Liver (tissue), 8 donors: ENCODE measurements at regions not wholly inside any gene's neighbourhood (a gene's known extent, or its start where the extent isn't known, plus 50 kb on each side); places are given as distances from the start of the nearest gene placed in this dataset.

ENCODE experiments used
- DNase-seq: peaks from one replicate; pipeline ENCODE4 v3.0.0-alpha.2; 2017; ENCODE audit warnings: low spot score
- H3K27ac ChIP-seq, 2 donors: one replicate each; pipeline ENCODE4 v1.7.0; 2013; ENCODE audit warnings: inconsistent platforms in 2 of 2, low read length in 2 of 2, control low read depth in 1 of 2, low read depth in 1 of 2, mild to moderate bottlenecking in 1 of 2
- H3K27me3 ChIP-seq, 4 donors: one replicate each; pipeline versions ENCODE4 v1.6.1 to v1.7.0; 2013; ENCODE audit warnings: low read length in 3 of 4, inconsistent platforms in 1 of 4, mild to moderate bottlenecking in 1 of 4, moderate library complexity in 1 of 4; ENCODE audit not compliant: control insufficient read depth in 4 of 4, insufficient read depth in 4 of 4
- H3K36me3 ChIP-seq, 4 donors: one replicate each; pipeline versions ENCODE4 v1.6.1 to v1.7.0; 2013; ENCODE audit warnings: low read length in 3 of 4, mild to moderate bottlenecking in 3 of 4, low read depth in 1 of 4, moderate library complexity in 1 of 4; ENCODE audit not compliant: control insufficient read depth in 4 of 4, insufficient read depth in 3 of 4
- H3K4me1 ChIP-seq, 4 donors: one replicate each; pipeline versions ENCODE4 v1.6.1 to v1.7.0; 2013; ENCODE audit warnings: low read length in 3 of 4, mild to moderate bottlenecking in 3 of 4, moderate library complexity in 1 of 4; ENCODE audit not compliant: control insufficient read depth in 4 of 4, insufficient read depth in 4 of 4
- H3K4me3 ChIP-seq, 3 donors: one replicate each; pipeline versions ENCODE4 v1.6.1 to v1.7.0; 2013; ENCODE audit warnings: low read length in 3 of 3, control low read depth in 1 of 3, low read depth in 1 of 3, mild to moderate bottlenecking in 1 of 3
- H3K9ac ChIP-seq, 2 donors: one replicate each; pipeline ENCODE4 v1.7.0; 2013; ENCODE audit warnings: low read length in 2 of 2, mild to moderate bottlenecking in 2 of 2, moderate library complexity in 2 of 2, control low read depth in 1 of 2, low read depth in 1 of 2
- H3K9me3 ChIP-seq, 4 donors: one replicate each; pipeline versions ENCODE4 v1.6.1 to v1.7.0; 2013; ENCODE audit warnings: low read length in 3 of 4; ENCODE audit not compliant: control insufficient read depth in 4 of 4
- EGR1 ChIP-seq, 2 donors: IDR thresholded peaks; 2 replicates each; pipeline ENCODE4 v1.6.1; 2016 to 2018; ENCODE audit warnings: antibody characterized with exemption in 2 of 2, low read depth in 2 of 2
- FOXA1 ChIP-seq: IDR thresholded peaks from 2 replicates; pipeline ENCODE4 v1.6.1; 2016; ENCODE audit warnings: antibody characterized with exemption
- FOXA2 ChIP-seq: IDR thresholded peaks from 2 replicates; pipeline ENCODE4 v1.6.1; 2016; ENCODE audit warnings: antibody characterized with exemption
- GABPA ChIP-seq, 2 donors: IDR thresholded peaks in 1 of 2; conservative IDR thresholded peaks in 1 of 2; 2 replicates each; pipeline ENCODE4 v1.6.1; 2016; ENCODE audit warnings: antibody characterized with exemption in 2 of 2, mild to moderate bottlenecking in 1 of 2, moderate library complexity in 1 of 2
- HNF4A ChIP-seq, 2 donors: conservative IDR thresholded peaks; 2 replicates each; pipeline ENCODE4 v1.6.1; 2016; ENCODE audit warnings: antibody characterized with exemption in 2 of 2, mild to moderate bottlenecking in 2 of 2
- HNF4G ChIP-seq: IDR thresholded peaks from 2 replicates; pipeline ENCODE4 v1.6.1; 2016; ENCODE audit warnings: antibody characterized with exemption
- JUND ChIP-seq, 2 donors: IDR thresholded peaks; 2 replicates each; pipeline ENCODE4 v1.6.1; 2016; ENCODE audit warnings: antibody characterized with exemption in 2 of 2
- MAX ChIP-seq: IDR thresholded peaks from 2 replicates; pipeline ENCODE4 v1.6.1; 2016; ENCODE audit warnings: antibody characterized with exemption
- NR2F2 ChIP-seq: IDR thresholded peaks from 2 replicates; pipeline ENCODE4 v1.6.1; 2016; ENCODE audit warnings: antibody characterized with exemption
- RAD21 ChIP-seq, 2 donors: IDR thresholded peaks; 2 replicates each; pipeline ENCODE4 v1.6.1; 2016; ENCODE audit warnings: antibody characterized with exemption in 2 of 2, mild to moderate bottlenecking in 2 of 2
- REST ChIP-seq: IDR thresholded peaks from 2 replicates; pipeline ENCODE4 v1.6.1; 2016; ENCODE audit warnings: antibody characterized with exemption, mild to moderate bottlenecking
- RXRA ChIP-seq, 2 donors: IDR thresholded peaks; 2 replicates each; pipeline ENCODE4 v1.6.1; 2017 to 2018; ENCODE audit warnings: antibody characterized with exemption in 2 of 2, mild to moderate bottlenecking in 1 of 2
- SP1 ChIP-seq: IDR thresholded peaks from 2 replicates; pipeline ENCODE4 v1.6.1; 2018; ENCODE audit warnings: antibody characterized with exemption, mild to moderate bottlenecking
- TAF1 ChIP-seq: conservative IDR thresholded peaks from 2 replicates; pipeline ENCODE4 v1.6.1; 2016; ENCODE audit warnings: antibody characterized with exemption, mild to moderate bottlenecking
- YY1 ChIP-seq: IDR thresholded peaks from 2 replicates; pipeline ENCODE4 v1.6.1; 2016; ENCODE audit warnings: antibody characterized with exemption, mild to moderate bottlenecking
- ZBTB33 ChIP-seq: IDR thresholded peaks from 2 replicates; pipeline ENCODE4 v1.6.1; 2016; ENCODE audit warnings: antibody characterized with exemption
- WGBS: extraction: QIAGEN DNeasy Blood & Tissue Kit; methylation state at CpG from one replicate; pipeline ENCODE4 v1.1.7; 2013; 5-methylcytosine and 5-hydroxymethylcytosine counted together
- TF ChIP-seq, protein P1 (sequence below): fragments of 150-350 bp; IDR thresholded peaks from 2 replicates; pipeline ENCODE4 v1.5.1; 2017; ENCODE audit warnings: improper control_type of control experiment, low read depth, low read length; ENCODE audit not compliant: missing input control
- TF ChIP-seq, protein P2 (sequence below): IDR thresholded peaks from 2 replicates; pipeline ENCODE4 v1.6.1; 2016; ENCODE audit warnings: antibody characterized with exemption
- donor health status: healthy.
- donor health status: healthy.
- donor health status: healthy.
- donor health status: healthy.
- donor health status: healthy.

GRCh38 chr6:150541576-150541975 is 58.1 kb upstream of the PLEKHG1 start:
- peaks cover 2 to 25% (median 14%) of the 10 kb centered on the region in 4 donors for H3K4me1 ChIP-seq
- no peak overlapping the region for H3K27ac ChIP-seq
- TF ChIP-seq RXRA (IDR thresholded peaks at IDR 0.05) (peak; percentile 85 to 86), REST (no peak), TAF1 (no peak), MAX (no peak), HNF4A (conservative IDR thresholded peaks at IDR 0.05) (peak; percentile 47 to 48), SP1 (peak; percentile 34), JUND (IDR thresholded peaks at IDR 0.05) (peak in 1 of 2 donors; percentile 21), YY1 (no peak), ZBTB33 (peak; percentile 26), NR2F2 (no peak), GABPA (IDR thresholded peaks at IDR 0.05 in 1 of 2, conservative IDR thresholded peaks at IDR 0.05 in 1 of 2) (no peak), EGR1 (IDR thresholded peaks at IDR 0.05; ENCODE audit: low read depth in 2 of 2) (no peak), RAD21 (IDR thresholded peaks at IDR 0.05) (peak; percentile 32 to 45), HNF4G (no peak), FOXA2 (no peak), FOXA1 (no peak)
- TF ChIP-seq, protein P1, sequence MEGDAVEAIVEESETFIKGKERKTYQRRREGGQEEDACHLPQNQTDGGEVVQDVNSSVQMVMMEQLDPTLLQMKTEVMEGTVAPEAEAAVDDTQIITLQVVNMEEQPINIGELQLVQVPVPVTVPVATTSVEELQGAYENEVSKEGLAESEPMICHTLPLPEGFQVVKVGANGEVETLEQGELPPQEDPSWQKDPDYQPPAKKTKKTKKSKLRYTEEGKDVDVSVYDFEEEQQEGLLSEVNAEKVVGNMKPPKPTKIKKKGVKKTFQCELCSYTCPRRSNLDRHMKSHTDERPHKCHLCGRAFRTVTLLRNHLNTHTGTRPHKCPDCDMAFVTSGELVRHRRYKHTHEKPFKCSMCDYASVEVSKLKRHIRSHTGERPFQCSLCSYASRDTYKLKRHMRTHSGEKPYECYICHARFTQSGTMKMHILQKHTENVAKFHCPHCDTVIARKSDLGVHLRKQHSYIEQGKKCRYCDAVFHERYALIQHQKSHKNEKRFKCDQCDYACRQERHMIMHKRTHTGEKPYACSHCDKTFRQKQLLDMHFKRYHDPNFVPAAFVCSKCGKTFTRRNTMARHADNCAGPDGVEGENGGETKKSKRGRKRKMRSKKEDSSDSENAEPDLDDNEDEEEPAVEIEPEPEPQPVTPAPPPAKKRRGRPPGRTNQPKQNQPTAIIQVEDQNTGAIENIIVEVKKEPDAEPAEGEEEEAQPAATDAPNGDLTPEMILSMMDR, result no peak
- TF ChIP-seq, protein P2, sequence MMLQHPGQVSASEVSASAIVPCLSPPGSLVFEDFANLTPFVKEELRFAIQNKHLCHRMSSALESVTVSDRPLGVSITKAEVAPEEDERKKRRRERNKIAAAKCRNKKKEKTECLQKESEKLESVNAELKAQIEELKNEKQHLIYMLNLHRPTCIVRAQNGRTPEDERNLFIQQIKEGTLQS, result no peak
- WGBS, result 24% methylated on average over 2 of the region's 2 CpGs
- H3K9me3 ChIP-seq, result no peaks in the 10 kb centered on the region
- no peaks in the 10 kb centered on the region for H3K36me3 ChIP-seq
- H3K9ac ChIP-seq, result no peak overlapping the region
- H3K4me3 ChIP-seq, result no peak overlapping the region
- no peaks in the 10 kb centered on the region for H3K27me3 ChIP-seq
- DNase-seq, result no peak
